ENCODE measurements at regions not wholly inside any gene's neighbourhood (a gene's known extent, or its start where the extent isn't known, plus 50 kb on each side); places are given as distances from the start of the nearest gene placed in this dataset.

DNA sequence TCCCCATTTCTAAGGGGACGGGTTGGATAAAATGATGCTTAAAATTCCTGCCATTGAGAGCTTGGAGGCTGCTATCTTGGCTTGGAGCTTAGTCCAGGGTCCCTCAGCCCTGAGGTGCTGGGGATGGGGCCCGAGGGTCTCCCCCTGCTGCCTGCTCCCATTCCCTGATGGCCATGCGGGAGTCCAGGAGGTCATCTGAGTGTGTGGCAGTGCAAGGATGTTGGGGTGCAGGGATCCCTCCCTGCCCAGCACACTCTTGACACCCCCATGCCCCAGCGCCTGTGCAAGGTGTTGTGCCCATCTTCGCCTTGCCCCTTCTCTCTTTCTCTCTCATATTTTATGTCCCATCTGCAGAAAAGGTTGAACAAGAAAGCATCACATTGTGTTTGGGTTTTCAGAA lies 90.4 kb downstream of the IRF8 start:
- no peaks in the 10 kb centered on the region for H3K9me3 ChIP-seq (replicated peaks; ENCODE audit: control insufficient read depth, insufficient read depth, low read length)
- no peaks in the 10 kb centered on the region for H3K4me1 ChIP-seq (ENCODE audit: control insufficient read depth, extremely low read depth, insufficient read depth, low read length)
- H2AFZ ChIP-seq (ENCODE audit: low read depth, low read length), result no peak overlapping the region
- no peaks in the 10 kb centered on the region for H3K9me1 ChIP-seq (replicated peaks; ENCODE audit: control insufficient read depth, extremely low read depth, insufficient read depth, low read length)
- H3K36me3 ChIP-seq (ENCODE audit: control insufficient read depth in 2 of 2, extremely low read depth in 1 of 2, insufficient read depth in 2 of 2, low read length in 2 of 2), result no peaks in the 10 kb centered on the region
- no TSS peak for BruUV-seq (replicated peaks)
- FAIRE-seq (no peak), DNase-seq (ENCODE audit: low read depth, low spot score) (no peak)
- no peak overlapping the region for H3K4me2 ChIP-seq (ENCODE audit: insufficient read depth, low read length)
- H3K79me2 ChIP-seq (ENCODE audit: control insufficient read depth, insufficient read depth, low read length), result no peaks in the 10 kb centered on the region
- H3K4me3 ChIP-seq (replicated peaks in 1 of 3; ENCODE audit: insufficient read depth in 1 of 3, low read depth in 1 of 3, low read length in 3 of 3), result no peak overlapping the region
- dilution Hi-C loops (cut with MboI; ENCODE audit: extremely low pct_ligation_motif_present, low sequenced_read_pairs), result no loop called here
- no peak overlapping the region for H3K27ac ChIP-seq (ENCODE audit: insufficient read depth, low read depth, low read length)
- intact Hi-C loops (cut with micrococcal nuclease), result loop anchor here (2.0 kb wide), 1 partner anchor 27 kb away; no protein-coding TSS in a partner anchor
- H4K20me1 ChIP-seq (replicated peaks; ENCODE audit: control insufficient read depth, extremely low read depth, insufficient read depth, low read length), result no peaks in the 10 kb centered on the region
- H3K27me3 ChIP-seq (ENCODE audit: control insufficient read depth in 2 of 2, insufficient read depth in 2 of 2, low read length in 2 of 2), result peaks cover 0 to 5% of the 10 kb centered on the region in 2 experiments
- POLR2A ChIA-PET, result no interaction called here
- H3K9ac ChIP-seq (replicated peaks; ENCODE audit: extremely low read depth, insufficient read depth, low read length), result no peak overlapping the region
- CTCF ChIA-PET, result interaction anchor here (3.8 to 14.3 kb wide), 2 partner anchors 27 to 168 kb away, joined by 16 to 564 read pairs; no protein-coding TSS in a partner anchor
- TF ChIP-seq EZH2 (IDR thresholded peaks at IDR 0.05; ENCODE audit: borderline replicate concordance, low read depth, low read length, severe bottlenecking) (no peak), POLR2A (IDR thresholded peaks at IDR 0.05; ENCODE audit: low read depth, low read length) (no peak), GATA2 (IDR thresholded peaks at IDR 0.05; ENCODE audit: insufficient read depth, insufficient read length, low read depth, low read length) (no peak), FOS (IDR thresholded peaks at IDR 0.05; ENCODE audit: borderline replicate concordance, insufficient read depth, low read length) (no peak), MYC (IDR thresholded peaks at IDR 0.05; ENCODE audit: low read depth, low read length) (no peak), JUN (IDR thresholded peaks at IDR 0.05; ENCODE audit: borderline replicate concordance, insufficient read depth, insufficient read length, low read depth) (no peak), POLR2AphosphoS5 (IDR thresholded peaks at IDR 0.05; ENCODE audit: insufficient read depth, low read depth, low read length) (no peak)
- TF ChIP-seq, protein P1, sequence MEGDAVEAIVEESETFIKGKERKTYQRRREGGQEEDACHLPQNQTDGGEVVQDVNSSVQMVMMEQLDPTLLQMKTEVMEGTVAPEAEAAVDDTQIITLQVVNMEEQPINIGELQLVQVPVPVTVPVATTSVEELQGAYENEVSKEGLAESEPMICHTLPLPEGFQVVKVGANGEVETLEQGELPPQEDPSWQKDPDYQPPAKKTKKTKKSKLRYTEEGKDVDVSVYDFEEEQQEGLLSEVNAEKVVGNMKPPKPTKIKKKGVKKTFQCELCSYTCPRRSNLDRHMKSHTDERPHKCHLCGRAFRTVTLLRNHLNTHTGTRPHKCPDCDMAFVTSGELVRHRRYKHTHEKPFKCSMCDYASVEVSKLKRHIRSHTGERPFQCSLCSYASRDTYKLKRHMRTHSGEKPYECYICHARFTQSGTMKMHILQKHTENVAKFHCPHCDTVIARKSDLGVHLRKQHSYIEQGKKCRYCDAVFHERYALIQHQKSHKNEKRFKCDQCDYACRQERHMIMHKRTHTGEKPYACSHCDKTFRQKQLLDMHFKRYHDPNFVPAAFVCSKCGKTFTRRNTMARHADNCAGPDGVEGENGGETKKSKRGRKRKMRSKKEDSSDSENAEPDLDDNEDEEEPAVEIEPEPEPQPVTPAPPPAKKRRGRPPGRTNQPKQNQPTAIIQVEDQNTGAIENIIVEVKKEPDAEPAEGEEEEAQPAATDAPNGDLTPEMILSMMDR (IDR thresholded peaks at IDR 0.05; ENCODE audit: extremely low read depth in 1 of 2, insufficient read depth in 1 of 2, low read depth in 1 of 2, low read length in 2 of 2), result no peak
- TF ChIP-seq, protein P2, sequence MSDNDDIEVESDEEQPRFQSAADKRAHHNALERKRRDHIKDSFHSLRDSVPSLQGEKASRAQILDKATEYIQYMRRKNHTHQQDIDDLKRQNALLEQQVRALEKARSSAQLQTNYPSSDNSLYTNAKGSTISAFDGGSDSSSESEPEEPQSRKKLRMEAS (IDR thresholded peaks at IDR 0.05; ENCODE audit: insufficient read depth, insufficient read length), result no peak

Data from endothelial cell of umbilical vein (primary cell).